Type B pancreatic cell (in vitro differentiated cells): ENCODE measurements at regions not wholly inside any gene's neighbourhood (a gene's known extent, or its start where the extent isn't known, plus 50 kb on each side); places are given as distances from the start of the nearest gene placed in this dataset.

ENCODE experiments used
- DNase-seq: peaks from one replicate; pipeline ENCODE4 v3.0.0; 2021; ENCODE audit warnings: mixed read lengths; ENCODE audit not compliant: unreplicated experiment; ENCODE audit errors: extremely low spot score
- H3K27ac Mint-ChIP-seq: 2 replicates; pipeline ENCODE4 v1.8.0; 2021; ENCODE audit warnings: mild to moderate bottlenecking, mixed read lengths
- H3K27me3 Mint-ChIP-seq: 2 replicates; pipeline ENCODE4 v1.8.0; 2021; ENCODE audit warnings: mixed read lengths
- H3K36me3 Mint-ChIP-seq: 2 replicates; pipeline ENCODE4 v1.8.0; 2021; ENCODE audit warnings: mixed read lengths
- H3K4me1 Mint-ChIP-seq: one replicate; pipeline ENCODE4 v1.8.0; 2021; ENCODE audit warnings: mixed read lengths; ENCODE audit not compliant: unreplicated experiment
- H3K4me3 Mint-ChIP-seq: 2 replicates; pipeline ENCODE4 v1.8.0; 2021; ENCODE audit warnings: mild to moderate bottlenecking, mixed read lengths
- H3K9me3 Mint-ChIP-seq: 2 replicates; pipeline ENCODE4 v1.8.0; 2021; ENCODE audit warnings: mixed read lengths
- TF ChIP-seq, protein P1 (sequence below): fragments of 200-600 bp; sonication (generic); conservative IDR thresholded peaks from 2 replicates; pipeline ENCODE4 v1.5.0; 2021; ENCODE audit warnings: antibody characterized with exemption, mild to moderate bottlenecking

DNA sequence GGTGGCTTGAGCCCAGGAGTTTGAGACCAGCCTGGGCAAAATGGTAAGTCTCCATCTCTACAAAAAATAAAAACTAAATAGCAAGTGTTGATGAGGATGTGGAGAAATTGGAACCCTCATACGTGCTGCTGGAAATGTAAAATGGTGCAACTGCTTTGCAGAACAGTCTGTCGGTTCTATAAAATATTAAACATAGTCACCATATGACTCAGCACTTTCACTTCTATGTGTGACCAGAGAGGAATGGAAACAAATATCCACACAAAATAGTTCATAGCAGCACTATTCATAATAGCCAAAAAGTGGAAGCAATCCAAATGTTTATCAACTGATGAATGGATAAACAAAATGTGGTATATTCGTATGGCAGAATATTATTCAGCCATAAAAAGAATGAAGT lies 60.8 kb upstream of the FMR1 start:
- no peak for DNase-seq
- Mint-ChIP-seq H3K27me3 (no peaks in the 10 kb centered on the region), H3K4me3 (no peak overlapping the region), H3K36me3 (no peaks in the 10 kb centered on the region), H3K27ac (no peak overlapping the region), H3K9me3 (no peaks in the 10 kb centered on the region), H3K4me1 (peaks cover 8% of the 10 kb centered on the region)
- TF ChIP-seq, protein P1, sequence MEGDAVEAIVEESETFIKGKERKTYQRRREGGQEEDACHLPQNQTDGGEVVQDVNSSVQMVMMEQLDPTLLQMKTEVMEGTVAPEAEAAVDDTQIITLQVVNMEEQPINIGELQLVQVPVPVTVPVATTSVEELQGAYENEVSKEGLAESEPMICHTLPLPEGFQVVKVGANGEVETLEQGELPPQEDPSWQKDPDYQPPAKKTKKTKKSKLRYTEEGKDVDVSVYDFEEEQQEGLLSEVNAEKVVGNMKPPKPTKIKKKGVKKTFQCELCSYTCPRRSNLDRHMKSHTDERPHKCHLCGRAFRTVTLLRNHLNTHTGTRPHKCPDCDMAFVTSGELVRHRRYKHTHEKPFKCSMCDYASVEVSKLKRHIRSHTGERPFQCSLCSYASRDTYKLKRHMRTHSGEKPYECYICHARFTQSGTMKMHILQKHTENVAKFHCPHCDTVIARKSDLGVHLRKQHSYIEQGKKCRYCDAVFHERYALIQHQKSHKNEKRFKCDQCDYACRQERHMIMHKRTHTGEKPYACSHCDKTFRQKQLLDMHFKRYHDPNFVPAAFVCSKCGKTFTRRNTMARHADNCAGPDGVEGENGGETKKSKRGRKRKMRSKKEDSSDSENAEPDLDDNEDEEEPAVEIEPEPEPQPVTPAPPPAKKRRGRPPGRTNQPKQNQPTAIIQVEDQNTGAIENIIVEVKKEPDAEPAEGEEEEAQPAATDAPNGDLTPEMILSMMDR, result no peak

GRCh38 chrX:147853701-147854100 lies 58.0 kb upstream of the FMR1 start:
- H3K9me3 Mint-ChIP-seq, result peaks cover 9% of the 10 kb centered on the region

GRCh38 chrX:147859666-147860065 lies 52.1 kb upstream of the FMR1 start:
- DNase-seq, result no peak
- Mint-ChIP-seq H3K4me3 (no peak overlapping the region), H3K27ac (no peak overlapping the region), H3K4me1 (no peaks in the 10 kb centered on the region), H3K27me3 (no peaks in the 10 kb centered on the region), H3K9me3 (peaks cover 9% of the 10 kb centered on the region), H3K36me3 (no peaks in the 10 kb centered on the region)
- TF ChIP-seq, protein P1, result no peak

More at GRCh38 chrX:147853701-147854100, 58.0 kb upstream of the FMR1 start:
- DNase-seq, result no peak
- H3K36me3 Mint-ChIP-seq, result no peaks in the 10 kb centered on the region
- TF ChIP-seq, protein P1, result no peak
- H3K27me3 Mint-ChIP-seq, result no peaks in the 10 kb centered on the region
- no peak overlapping the region for H3K4me3 Mint-ChIP-seq
- no peak overlapping the region for H3K27ac Mint-ChIP-seq
- H3K4me1 Mint-ChIP-seq, result no peaks in the 10 kb centered on the region
